HG03103 (cell line): ENCODE measurements at regions not wholly inside any gene's neighbourhood (a gene's known extent, or its start where the extent isn't known, plus 50 kb on each side); places are given as distances from the start of the nearest gene placed in this dataset.
"Not testable (repeated sequence)": the region's sequence is repeated elsewhere in the genome, so short reads cannot be mapped to it uniquely, and the experiment has no call there.

Source experiments
- ATAC-seq: cut with Tn5 transposase; IDR thresholded peaks from one replicate; pipeline ENCODE4 v1.9.1; 2021; ENCODE audit warnings: low read depth; ENCODE audit not compliant: unreplicated experiment

DNA sequence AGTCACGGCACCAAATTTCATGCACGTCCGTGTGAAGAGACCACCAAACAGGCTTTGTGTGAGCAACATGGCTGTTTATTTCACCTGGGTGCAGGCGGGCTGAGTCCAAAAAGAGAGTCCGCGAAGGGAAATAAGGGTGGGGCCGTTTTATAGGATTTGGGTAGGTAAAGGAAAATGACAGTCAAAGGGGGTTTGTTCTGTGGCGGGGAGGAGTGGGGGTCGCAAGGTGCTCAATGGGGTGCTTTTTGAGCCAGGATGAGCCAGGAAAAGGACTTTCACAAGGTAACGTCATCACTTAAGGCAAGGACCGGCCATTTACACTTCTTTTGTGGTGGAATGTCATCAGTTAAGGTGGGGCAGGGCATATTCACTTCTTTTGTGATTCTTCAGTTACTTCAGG is 702.7 kb upstream of the NEGR1 start:
- ATAC-seq, result not testable (repeated sequence)

DNA sequence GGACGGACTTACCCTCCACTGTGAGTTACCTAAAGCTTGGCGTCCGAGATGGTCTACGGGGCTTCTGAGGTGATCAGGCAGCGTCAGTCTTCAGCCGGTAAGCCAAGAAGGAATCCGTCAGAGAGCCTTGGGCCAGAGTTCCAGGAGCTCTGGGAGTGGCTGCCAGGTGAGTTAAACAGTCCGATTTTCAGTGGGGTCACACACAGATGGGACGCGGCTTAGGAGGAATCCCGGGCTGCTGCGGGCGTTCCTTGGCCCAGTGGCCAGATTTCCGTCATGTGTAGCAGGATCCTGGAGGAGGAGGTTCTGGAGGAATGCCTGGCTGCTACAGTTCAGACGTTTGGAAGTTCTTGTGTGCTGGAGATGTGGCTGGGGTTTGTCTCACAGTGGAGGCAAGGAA is 700.7 kb upstream of the NEGR1 start:
- ATAC-seq, result not testable (repeated sequence)

DNA sequence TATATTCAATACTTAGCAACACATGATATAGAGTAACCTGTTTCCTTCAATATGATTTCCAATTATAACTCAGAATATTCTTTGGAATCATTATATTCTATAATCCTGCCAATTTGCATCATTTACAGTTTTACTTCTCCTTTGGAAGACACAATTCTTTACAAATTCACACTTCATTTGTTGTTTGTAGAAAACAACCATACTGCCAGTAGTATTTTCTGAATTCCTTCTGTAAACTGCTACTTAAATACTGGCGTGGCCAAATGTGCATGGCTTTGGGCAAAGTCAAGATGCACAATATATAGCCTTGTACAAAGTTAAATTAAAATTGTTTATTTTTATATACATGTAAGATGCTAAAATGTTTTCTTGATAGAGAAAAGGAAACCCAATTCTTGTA is 687.1 kb upstream of the NEGR1 start:
- no peak for ATAC-seq

DNA sequence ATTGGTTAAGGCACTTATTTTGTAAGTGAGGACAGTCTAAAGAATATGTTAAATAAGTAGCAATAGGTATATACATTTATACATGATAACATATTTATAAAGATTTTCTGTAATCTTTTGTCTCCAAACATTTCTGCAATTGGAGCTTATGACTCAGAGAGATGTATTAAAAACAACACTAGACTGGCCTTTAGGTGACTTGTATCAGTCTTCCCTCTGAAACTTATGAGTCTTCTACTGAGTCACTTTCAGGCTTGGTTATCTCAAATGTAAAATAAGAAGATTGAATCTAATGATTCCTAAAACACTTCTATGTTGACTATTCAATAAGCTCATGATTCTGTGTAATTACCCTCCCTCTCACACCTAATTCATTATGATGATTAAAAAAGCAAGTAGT is 672.6 kb upstream of the NEGR1 start:
- ATAC-seq, result no peak

DNA sequence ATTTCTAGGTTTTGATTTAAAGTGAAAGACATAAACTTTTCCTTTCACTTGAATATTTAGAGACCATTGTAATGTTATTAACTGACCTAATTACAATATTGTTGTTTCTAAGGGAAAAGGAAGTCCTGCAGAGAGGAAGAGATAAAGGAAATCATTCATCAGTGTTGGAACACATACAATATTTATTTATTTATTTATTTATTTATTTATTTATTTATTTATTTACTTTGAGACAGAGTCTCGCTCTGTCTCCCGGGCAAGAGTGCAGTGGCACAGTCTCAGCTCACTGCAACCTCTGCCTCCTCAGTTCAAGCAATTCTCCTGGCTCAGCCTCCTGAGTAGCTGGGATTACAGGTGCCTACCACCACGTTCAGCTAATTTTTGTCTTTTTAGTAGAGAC is 668.6 kb upstream of the NEGR1 start:
- not testable (repeated sequence) for ATAC-seq

DNA sequence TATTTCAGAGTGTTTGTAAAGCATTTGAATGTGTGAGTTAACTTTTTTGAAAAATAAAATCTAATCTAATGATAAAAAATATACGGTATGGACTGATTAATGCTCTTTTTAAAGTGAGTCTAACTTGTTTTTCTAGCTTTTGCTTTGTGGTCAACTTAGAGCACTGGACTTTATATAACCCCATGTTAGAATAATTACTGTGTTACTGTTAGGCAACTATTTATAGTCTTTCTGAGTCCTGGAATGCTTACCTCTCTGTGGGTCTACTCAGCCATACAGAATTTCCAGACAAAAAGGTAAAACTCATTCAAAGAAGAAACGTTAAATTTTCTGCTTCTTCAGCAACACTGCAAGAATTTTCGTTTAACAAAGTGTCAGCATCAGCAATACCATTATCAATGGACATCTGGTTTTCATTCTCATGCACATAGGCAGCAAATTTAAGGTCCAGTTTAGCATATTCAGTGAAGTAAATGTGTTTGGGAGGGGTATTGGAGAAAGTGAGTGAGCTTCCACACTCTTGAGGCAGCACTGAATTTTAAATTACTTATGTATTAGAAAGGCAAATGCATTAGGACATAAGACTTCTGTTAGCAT is 664.7 kb upstream of the NEGR1 start:
- ATAC-seq, result no peak

DNA sequence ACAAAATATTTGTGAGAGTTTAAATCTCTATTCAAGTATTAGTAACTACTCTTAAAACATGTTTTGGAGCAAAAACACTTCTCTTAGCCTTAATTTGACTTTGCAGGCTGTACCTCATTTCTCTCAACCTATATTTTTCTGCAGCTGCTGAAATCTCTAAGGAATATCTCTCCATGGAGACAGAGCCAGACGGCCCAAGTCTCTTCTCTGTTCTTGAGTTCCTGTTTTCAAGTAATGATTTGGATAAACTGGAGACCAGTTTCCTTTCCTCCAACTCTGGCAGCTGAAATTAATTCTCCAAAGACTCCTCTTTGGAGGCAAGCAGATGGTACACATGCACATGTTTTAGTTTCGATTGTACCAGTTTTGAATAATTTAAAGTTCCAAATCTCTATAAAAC is 659.7 kb upstream of the NEGR1 start:
- no peak for ATAC-seq

DNA sequence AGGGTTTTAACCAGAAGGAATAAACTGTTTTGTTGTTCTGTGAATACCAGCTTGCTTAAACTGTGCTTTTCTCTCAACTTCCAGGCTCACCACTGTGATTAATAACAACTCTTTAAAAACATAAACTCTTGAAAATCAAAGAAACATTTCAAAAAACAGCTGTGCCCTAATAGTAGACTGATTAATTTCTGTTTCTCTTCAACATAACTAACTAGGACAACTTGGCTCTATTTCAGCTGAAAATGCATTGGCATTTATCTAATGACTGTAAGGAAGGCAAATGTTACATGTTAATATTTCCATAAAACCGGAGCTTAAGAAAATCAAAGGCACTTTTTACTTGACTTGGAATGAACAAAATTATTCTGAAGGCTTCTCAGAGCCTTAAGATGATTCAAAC is 656.1 kb upstream of the NEGR1 start:
- no peak for ATAC-seq

DNA sequence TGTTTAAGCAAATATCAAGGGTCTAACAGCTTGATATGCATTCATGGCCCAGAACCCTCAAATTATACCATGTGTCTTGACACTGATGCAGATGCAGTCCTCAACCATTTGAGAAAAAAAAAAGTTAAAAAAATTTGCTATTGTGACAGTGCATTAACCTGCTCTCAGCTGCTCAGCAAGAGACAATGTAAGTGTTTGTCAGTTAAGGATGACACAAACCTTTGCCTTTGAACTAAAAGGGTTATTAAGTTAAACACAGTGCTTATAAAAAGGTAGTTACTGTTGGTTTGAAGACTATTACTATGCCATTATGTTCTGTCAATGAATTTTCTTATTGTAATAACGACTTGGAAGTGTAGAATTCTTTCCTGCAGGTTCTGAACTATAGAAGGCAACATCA is 655.6 kb upstream of the NEGR1 start:
- ATAC-seq, result no peak

DNA sequence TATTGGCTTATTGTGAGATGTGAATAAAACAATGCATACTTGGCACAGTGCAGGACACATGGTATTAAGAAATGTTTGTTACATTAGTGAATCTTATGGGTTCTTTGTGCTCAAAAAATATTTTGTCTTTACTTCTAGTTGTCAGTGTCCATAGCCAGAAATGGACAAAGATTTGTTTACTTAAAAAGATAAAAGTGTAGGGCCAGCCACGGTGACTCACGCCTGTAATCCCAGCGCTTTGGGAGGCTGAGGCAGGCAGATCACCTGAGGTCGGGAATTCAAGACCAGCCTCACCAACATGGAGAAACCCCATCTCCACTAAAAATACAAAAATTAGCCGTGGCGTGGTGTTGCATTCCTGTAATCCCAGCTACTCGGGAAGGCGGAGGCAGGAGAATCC is 654.6 kb upstream of the NEGR1 start:
- ATAC-seq, result no peak

DNA sequence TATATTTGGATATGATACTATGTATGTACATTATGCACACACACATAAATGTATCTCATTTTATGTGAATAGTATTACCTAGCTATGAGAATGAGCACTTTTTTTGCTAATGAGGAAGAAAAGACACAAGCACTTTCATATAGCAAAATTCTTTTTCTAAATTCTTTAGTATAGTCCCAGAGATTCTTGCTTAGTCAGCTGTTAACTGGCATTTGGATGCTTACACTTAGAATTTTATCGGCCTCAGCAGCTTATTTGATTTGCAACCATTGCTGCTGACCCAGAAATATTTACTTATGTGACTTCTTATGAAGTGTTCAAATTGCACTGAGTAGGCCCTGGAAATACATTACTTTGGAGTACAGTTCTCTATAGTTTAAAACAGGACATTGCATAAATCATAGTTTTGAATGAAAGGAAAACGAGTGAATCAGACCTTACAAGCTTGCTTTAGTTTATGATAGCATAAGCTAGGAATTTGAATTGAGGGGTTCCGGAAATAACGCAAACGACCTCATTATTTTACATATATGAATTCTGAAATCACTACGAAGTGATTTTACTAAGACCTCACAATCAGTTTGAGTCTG is 653.9 kb upstream of the NEGR1 start:
- ATAC-seq, result no peak

DNA sequence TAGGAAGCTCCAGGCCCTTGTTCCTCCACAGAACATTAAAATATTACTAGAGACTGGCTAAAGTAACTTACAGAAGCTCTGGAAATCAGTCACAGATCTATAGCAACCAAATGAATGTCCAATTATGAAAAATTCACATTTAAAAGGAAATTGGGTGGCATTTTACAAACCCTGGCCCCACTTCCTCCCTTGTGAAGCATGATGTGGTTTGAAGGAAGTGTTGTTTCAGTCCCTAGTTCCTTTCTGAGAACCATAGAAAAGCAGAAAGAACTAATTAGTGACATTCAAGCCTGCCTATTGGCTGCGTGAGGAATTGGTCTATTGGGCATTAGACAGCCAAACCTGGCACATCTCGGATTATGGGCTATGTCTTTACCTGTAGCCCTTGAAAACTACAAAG is 649.7 kb upstream of the NEGR1 start:
- no peak for ATAC-seq

DNA sequence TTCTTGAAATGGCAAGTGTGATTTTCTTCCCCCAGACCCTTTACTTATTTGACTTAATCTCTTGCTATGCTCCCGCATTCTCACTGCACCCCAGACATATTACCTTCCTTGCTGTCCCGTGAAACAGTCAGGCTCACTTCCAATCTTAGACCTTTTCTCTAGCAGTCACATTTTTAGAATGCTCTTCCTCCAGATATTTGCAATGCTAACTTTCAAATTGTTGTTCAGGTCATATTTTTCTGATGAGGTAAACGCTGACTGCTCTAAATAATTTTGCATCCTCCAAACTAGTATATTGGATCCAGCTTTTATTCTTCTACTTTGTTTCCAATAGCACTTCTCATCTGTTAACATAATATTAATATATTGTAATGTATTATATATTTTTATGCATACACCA is 648.2 kb upstream of the NEGR1 start:
- no peak for ATAC-seq

DNA sequence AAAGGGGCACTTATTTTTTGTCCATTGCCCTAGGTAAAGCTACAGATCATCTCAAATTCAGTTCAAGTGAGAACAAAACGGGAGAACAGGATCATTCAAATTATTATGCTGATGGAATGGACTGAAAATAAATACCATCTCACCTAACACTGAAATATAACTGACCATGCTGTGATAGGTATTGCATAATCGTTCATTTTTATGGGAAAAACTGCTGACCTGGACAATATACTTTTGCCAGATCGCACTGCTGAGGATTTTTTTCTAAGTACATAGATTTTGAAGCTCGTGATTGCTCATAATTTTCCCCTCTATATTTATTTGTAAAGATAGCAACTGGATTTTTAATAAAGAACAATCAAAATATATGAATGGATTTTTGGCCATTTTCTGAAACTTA is 636.6 kb upstream of the NEGR1 start:
- ATAC-seq, result no peak

DNA sequence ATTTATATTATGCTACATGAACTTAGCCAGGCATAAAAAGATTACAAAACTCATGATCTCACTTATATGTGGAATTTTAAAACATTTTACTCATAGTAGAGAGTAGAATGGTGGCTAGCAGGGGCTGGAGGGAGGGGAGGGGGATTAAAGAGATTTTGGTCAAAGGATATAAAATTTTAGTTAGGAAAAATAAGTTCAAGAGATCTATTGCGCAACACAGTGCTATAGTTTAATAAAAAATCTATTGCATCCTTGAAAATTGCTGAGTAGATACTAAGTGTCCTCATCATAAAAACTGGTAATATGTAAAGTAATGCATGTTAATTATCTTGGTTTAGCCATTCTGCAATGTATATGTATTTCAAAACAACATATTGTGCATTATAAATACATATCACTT is 635.6 kb upstream of the NEGR1 start:
- ATAC-seq, result no peak

DNA sequence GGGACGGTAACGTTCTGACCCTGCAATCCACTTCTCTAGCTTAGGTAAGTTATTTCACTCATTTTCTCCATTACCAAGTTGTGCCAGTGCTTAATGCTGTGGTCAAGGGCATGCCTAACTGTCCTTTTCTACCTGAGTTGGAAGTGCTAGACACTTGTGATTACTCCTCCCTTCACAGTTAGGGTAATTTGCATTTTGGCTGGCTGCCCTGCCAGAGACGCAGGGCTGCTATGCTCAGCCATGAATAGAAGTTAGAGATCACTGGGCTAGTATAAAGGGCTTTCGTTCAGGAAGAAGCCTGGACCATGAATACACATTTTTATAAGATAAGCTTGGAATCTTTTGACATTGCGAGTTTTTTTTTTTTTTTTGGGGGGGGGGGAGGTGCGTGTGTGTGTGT is 633.2 kb upstream of the NEGR1 start:
- no peak for ATAC-seq

DNA sequence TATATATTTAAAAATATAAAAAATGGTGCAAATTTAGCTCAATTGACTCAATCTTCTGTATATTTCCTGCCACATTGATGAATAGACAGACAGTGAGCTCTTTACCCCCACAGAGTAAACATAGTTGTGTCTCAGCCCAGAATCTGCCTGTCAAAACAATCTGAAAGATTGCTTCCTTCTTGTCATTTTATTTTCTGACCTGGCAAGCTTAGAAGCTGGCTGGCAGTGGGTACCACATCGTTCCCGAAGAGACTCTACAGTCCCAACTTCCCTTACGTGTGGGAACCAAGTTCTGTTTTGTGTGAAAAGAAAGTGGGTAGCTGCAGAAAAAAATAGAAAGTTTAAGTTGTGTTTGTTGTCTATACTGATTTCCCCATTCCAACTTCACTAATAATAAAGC is 629.3 kb upstream of the NEGR1 start:
- ATAC-seq, result no peak

DNA sequence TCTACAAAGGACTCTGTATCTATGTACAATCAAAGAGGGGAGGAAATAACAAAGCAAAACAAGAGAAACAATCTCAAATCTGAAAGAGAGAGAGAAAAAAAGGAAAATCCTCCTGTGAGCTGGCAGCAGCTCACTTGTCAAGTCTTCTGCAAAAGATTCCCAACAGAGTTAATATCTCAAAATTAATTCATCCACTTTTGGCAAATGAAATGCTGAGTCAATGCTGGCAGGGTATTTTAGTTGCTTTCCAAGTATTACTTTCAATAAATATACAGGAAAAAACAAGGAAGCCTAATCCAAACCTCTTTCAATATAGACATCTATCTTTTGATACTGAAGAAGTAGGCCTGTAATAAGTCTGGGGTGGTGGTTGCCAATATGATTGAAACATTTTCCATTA is 613.9 kb upstream of the NEGR1 start:
- ATAC-seq, result no peak

DNA sequence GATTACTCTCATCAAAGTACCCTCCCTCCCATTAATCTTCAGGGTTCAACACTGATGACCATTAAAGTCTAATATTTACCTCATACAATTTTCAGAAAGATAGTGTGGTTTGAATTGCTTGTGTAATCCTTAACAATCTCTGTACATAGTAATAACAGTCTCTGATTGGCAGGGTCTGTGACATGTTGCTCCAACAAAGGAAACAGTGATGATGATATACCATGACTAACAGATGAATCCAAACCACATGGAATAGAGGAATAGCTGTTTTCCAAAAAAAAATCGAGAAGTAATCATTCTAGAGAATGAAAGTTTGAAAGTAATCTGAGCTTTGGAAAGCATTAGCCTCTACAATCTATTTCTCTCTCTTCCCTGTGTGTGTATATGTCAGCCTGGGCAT is 610.1 kb upstream of the NEGR1 start:
- no peak for ATAC-seq

DNA sequence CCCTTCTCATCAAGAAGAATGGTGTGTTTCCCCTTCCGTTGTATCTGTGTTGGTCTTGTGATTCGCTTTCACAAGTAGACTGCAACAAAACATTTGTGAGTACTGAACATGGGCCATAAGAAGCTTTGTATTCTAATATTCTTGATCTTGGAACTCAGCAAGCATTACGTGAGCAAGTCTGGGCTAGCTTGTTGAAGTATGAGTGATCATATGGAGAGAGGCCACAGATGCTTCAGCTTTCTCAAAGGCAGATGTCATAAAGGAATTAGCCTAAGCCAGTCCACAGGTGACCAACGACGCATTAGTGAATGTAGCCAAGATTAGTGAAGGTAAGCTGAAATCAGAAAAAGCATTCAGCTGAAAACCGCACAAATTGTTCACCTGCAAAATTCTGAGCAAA is 609.6 kb upstream of the NEGR1 start:
- no peak for ATAC-seq

DNA sequence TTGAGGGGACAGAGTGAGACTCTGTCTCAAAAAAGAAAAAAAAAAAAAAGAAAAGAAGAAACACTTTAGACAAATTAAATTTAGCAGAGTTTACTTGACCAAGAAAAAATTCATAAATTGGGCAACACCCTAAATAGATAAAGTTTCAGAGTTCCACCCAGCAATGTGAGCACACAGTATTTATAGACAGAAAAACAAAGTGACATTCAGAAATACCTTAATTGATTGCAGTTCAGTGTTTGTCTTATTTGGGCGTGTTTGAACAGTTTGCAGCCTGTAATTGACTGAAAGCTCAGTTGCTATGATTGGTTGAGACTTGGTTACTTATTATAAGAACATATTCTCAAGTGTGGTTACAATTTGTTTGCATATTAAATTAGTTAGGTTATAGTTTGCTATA is 603.5 kb upstream of the NEGR1 start:
- no peak for ATAC-seq

DNA sequence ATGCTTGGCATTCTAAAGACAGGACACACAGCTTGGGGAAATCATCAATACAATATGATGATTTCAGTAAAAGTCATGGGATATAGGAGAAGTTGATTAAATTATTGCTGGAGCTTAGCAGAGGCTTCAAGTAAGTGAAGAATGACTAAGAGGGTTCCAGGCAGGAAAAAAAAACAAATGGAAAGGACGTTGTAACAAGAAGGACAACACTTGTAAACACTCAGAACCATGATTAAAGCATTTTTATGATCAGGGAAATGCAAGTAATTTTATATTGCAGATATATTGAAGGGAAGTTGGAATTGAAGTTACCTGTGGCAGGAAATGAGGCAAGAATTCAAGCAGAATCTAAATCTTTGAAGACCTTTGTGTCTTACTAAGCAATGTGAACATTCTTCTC is 602.7 kb upstream of the NEGR1 start:
- ATAC-seq, result no peak

DNA sequence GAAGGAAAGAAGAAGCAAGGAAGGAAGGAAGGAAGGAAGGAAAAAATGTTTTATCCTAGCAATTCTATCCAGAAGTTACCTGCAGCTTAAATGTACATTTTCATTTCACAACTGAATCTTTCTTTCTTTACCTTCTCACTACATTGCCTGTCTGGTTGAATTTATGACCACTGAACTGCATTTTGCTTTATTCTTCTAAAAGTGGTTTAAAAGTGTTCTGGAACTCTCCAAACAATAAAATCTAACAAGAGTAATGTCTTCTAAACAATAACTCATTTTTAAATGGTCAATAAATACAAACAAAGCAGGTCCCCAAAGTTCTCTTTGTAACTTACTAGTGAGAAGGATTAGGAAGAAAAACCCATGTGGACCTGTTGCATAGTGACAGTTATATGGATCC is 587.5 kb upstream of the NEGR1 start:
- no peak for ATAC-seq
